Right lobe of liver (tissue), 4 donors: ENCODE measurements at regions not wholly inside any gene's neighbourhood (a gene's known extent, or its start where the extent isn't known, plus 50 kb on each side); places are given as distances from the start of the nearest gene placed in this dataset.

Experiments used
- CTCF ChIP-seq, 4 donors: fragments of 200-600 bp in 3 of 4; fragments of 450-650 bp in 1 of 4; IDR thresholded peaks; one replicate each; pipeline versions ENCODE4 v1.5.1 to v1.8.0; 2016 to 2022; ENCODE audit warnings: antibody characterized with exemption in 4 of 4, mild to moderate bottlenecking in 2 of 4
- POLR2A ChIP-seq: fragments of 450-650 bp; IDR thresholded peaks from one replicate; pipeline ENCODE4 v1.6.1; 2017; ENCODE audit warnings: antibody characterized with exemption, mild to moderate bottlenecking
- donor health status: DM: no; HTN: no; CAD: no.
- donor health status: DM: no; HTN: no; CAD: no.
- donor health status: DM: no; HTN: yes; CAD: no.

GRCh38 chr7:94289071-94289470 lies 105.6 kb upstream of the COL1A2 start:
- TF ChIP-seq POLR2A (no peak), CTCF (IDR thresholded peaks at IDR 0.05) (peak; percentile 46 to 59 (median 50))
